GM19023 (cell line): ENCODE measurements at regions not wholly inside any gene's neighbourhood (a gene's known extent, or its start where the extent isn't known, plus 50 kb on each side); places are given as distances from the start of the nearest gene placed in this dataset.
A peak's percentile ranks its signal among the peaks of the same experiment; 100 is the strongest.

Experiments used
- ATAC-seq: cut with Tn5 transposase; IDR thresholded peaks from one replicate; pipeline ENCODE4 v1.9.1; 2021; ENCODE audit warnings: mild to moderate bottlenecking, moderate library complexity; ENCODE audit not compliant: unreplicated experiment

DNA sequence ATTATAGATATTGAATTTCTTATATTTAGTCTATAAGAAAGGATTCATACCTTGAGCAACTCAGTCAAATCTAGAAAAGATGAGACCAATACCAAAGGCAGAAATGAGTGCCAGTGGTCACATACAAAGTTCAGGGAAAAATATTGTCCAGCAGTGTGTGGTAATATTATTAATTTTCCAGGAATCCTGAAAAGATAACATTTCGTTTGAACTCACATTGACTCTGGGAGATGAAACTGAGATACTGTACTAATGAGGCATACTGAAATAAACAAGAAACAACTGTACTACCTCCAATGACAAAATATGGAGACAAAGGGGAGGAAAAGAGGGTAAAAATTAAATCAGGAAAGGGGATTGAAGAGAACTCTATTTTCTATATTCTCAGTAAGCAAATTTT, 212.4 kb downstream of the TRAM1L1 start:
- ATAC-seq, result no peak

DNA sequence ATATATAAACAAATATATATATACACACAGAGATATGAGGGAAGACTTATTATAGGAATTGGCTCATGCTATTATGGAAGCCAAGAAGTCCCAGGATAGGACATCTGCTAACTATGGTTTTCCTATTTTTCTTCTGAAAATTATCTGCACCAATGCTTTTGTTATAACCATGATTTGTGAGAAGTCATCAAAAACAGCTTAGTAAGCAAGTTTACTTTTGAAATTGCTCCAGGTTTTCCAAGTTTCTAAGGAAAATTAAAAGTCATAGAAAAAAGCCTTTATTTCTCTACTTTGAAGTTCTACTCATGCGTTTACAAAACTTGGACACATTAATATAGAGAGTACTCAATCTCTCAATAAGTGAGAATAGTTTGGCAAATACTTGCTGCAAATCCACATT, 213.1 kb downstream of the TRAM1L1 start:
- no peak for ATAC-seq

DNA sequence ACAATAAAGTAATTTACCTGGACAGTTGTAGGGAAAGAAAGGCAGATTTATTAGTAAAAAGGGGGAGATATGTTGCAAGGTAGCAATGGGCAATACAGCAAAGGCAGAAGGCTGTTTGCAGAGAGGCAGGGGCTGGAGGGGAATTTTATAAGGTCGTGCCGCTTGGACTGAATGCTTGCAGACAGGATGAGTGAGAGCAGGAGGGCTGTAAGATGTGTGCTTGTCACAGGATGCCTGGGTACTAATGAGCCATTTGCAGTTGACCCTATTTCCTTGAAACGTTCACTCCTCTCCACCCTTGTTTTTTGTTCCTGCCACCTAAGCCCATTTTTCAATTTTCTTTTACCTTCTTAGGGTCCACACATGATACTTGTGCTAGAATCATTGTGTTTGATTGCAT, 214.7 kb downstream of the TRAM1L1 start:
- ATAC-seq, result no peak

- no peak for ATAC-seq
These were observed 219.3 kb downstream of the TRAM1L1 start for GRCh38 chr4:116866106-116866505.

DNA sequence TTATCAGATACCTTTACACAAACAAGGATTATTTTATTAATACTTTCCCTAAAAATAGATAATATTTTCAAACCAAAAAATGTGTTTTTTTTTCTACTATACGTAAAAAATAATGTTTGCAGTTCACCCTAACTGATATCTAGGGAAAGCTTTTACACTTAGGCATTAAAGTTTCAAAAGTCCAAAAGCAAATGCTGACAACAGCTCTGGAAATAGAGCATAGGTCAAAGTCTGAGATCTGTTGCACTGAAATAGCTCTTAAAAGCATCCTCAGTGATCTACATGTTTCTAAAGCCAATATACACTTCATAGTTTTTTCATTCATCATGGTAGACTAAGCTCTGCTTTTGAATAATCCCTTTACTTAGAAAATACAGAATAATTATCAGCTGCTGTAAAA, 222.8 kb downstream of the TRAM1L1 start:
- ATAC-seq, result no peak

- ATAC-seq, result no peak
These were observed 224.5 kb downstream of the TRAM1L1 start for GRCh38 chr4:116860891-116861290.

DNA sequence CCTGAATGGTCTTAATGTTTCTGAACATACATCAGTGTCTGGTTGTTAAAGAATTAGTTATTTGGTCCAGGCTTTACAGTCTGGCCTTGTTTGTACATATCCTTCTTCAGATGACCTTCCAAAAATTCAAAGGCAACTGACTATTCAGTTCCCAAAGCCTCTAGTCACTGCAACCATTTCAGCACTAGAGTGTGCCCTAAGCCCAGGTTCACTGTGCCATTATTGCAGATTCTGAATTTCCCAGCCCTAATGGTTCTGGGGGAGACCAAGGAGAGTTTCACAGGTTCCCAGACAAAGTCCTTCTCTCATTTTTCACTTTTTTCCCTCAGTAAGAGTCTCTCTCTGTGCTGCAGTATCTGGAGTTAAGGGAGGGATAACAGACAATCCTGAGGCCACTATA, 235.8 kb downstream of the TRAM1L1 start:
- no peak for ATAC-seq

GRCh38 chr4:116847616-116848015, 237.8 kb downstream of the TRAM1L1 start:
- no peak for ATAC-seq

- ATAC-seq, result no peak
These were observed 245.6 kb downstream of the TRAM1L1 start for GRCh38 chr4:116839826-116840225.

DNA sequence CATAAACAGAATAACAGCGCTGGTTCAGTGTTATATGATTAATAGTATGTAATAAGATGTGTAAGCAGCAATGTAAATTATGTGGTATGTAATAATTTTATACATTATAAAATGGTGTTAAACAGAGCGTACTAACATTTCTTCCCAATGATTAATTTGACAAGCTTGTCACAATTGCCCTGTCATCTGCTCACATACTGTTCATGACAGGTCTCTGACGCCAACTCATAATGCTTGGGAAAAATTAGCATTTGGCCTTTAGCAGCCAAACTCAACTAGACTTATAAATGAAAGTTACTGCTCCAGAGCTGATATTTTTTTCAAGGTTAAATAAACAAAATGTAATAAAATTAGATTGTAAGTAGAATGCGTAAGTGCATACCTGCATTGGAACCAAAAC, 246.8 kb downstream of the TRAM1L1 start:
- no peak for ATAC-seq

GRCh38 chr4:116829187-116829586, 256.2 kb downstream of the TRAM1L1 start:
- ATAC-seq, result no peak

DNA sequence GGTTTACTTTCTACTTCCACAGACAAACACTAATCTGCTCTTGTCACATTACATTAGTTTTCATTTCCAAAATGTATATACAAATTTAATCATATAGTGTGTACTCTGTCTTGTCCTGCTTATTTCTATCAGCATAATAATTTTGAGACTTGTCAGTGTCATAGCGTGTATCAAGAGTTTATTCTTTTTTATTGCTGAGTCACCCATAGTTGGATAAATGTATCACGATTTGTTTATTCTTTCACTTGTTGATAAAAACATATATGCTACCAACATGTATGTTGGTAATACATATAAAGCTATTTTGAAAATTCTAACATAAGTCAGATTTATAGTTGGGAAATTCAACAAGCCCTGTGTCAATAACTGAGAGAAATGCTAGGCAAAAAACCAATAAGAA, 261.2 kb downstream of the TRAM1L1 start:
- ATAC-seq, result no peak

DNA sequence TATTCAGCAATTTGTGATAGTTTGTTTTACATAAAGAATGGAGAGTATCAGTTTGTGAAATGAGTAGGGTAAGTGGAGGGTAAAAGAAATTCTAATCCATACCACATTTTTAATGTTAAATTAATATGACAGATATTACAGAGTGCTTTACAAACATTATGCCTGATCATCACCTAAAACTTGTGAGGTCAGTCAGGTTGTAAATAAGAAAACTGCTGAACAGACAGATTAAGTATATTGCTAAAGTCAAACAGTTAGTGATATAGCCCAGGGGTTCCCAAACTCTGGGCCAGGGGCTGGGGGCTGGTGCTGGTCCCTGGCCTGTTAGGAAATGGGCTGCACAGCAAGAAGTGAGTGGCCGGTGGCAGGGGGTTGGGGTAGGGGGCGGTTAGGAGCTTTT, 273.6 kb downstream of the TRAM1L1 start:
- no peak for ATAC-seq

DNA sequence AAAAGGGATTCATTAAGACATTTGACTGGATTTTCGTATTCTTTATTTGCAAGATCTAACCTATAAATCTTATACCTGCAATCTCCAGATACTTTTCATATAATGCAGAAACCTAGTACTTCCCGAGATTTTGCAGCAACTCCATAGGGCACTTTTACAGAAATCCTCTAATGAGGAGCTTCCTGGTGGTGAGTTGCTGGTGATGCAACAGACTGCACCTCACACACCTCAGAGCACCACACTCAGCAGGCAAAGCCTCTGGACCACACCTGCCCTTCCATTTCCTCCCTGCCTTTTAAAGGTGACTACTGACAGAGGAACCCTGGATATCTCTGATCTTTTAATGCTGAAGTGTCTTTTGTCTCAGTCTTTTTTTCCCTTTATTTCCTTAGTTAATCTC, 289.4 kb downstream of the TRAM1L1 start:
- no peak for ATAC-seq

GRCh38 chr4:116788723-116789122, 296.7 kb downstream of the TRAM1L1 start:
- no peak for ATAC-seq

- ATAC-seq, result no peak
These were observed 330.3 kb downstream of the TRAM1L1 start for GRCh38 chr4:116755051-116755450.

DNA sequence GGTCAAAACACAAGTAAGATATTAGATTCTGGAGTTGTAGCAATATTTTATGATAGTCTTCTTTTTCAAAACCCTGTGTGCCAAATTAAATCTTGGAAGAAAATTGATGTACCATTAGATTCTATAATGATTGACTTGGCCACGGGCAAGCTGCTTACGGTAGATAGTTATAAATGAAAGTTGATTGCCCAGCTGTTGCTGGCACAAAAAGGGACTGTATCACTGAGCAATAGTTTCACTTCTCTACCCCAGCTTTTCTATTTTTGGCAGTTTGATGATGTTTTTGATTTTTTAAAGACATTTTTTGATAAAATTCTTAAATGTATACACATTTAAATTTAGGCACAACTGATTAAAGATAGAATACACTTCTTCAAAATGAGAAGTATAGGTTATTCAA, 333.3 kb downstream of the TRAM1L1 start:
- ATAC-seq, result no peak

GRCh38 chr4:116736756-116737155, 348.6 kb downstream of the TRAM1L1 start:
- ATAC-seq, result no peak

- ATAC-seq, result no peak
These were observed 351.2 kb downstream of the TRAM1L1 start for GRCh38 chr4:116734178-116734577.

- ATAC-seq, result no peak
These were observed 352.0 kb downstream of the TRAM1L1 start for GRCh38 chr4:116733370-116733769.

GRCh38 chr4:116726523-116726922, 358.9 kb downstream of the TRAM1L1 start:
- no peak for ATAC-seq

- ATAC-seq, result peak; percentile 87
These were observed 361.1 kb downstream of the TRAM1L1 start for GRCh38 chr4:116724249-116724648.

GRCh38 chr4:116705466-116705865, 379.9 kb downstream of the TRAM1L1 start:
- no peak for ATAC-seq

- no peak for ATAC-seq
These were observed 382.4 kb downstream of the TRAM1L1 start for GRCh38 chr4:116702949-116703348.
